ENCODE measurements at regions not wholly inside any gene's neighbourhood (a gene's known extent, or its start where the extent isn't known, plus 50 kb on each side); places are given as distances from the start of the nearest gene placed in this dataset.

DNA sequence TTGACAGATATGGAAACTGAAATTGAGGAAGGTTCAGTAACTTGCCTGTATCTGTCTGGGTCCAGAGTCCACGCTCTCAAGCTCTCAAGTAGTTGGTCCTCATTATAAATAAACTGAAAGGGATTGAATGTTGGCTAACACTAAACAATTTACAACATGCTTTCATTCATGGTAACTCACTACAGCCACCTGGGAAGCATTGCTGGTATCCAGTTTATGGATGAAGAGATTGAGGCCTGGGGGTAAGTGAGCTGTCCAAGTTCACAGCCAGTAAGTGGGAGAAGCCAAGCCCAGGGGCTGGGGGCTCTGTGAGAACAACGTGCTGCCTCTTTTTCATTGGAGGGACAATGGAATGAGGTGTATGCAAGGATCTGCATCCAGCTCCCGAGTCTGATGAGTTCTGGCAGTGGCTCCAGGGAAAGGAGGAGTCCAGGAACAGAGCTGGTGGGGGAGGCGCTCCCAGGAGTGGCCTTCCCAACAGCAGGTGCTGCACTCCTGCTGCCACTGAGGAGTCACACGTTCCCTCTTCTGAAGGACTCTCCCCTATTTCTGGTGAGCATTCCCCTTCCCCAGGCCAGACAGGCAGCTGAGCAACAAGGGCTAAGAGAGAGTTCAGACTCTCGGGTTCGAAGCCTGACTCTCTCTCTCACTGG is 175.8 kb downstream of the CSNK2A3 start:
- H3K9me2 ChIP-seq (ENCODE audit: insufficient read depth): no peaks in the 10 kb centered on the region
- POLR2A ChIA-PET: no interaction called here
- RAD21 ChIA-PET (ENCODE audit: low non-redundant PET in 1 of 2, low total read pairs in 2 of 2, uncharacterized antibody in 2 of 2, unreplicated experiment in 2 of 2): no interaction called here
- DNase-seq (ENCODE audit: low read depth, low spot score): no peak
- no peak for TF ChIP-seq EZH2 (IDR thresholded peaks at IDR 0.05)
- no peak for TF ChIP-seq CBX3 (IDR thresholded peaks at IDR 0.05; ENCODE audit: low read depth)
- no peak for TF ChIP-seq JUND (IDR thresholded peaks at IDR 0.05)
- TF ChIP-seq EZH2phosphoT487 (IDR thresholded peaks at IDR 0.05; ENCODE audit: borderline replicate concordance): no peak
- CTCF ChIA-PET: no interaction called here
- peaks cover 0 to 15% of the 10 kb centered on the region in 2 experiments; a peak in 2 of 4 replicates for H3K4me1 ChIP-seq (ENCODE audit: control insufficient read depth in 1 of 2, insufficient read depth in 2 of 2, low read length in 2 of 2)
- no peak overlapping the region for H2AFZ ChIP-seq (ENCODE audit: low read depth, low read length, poor library complexity, severe bottlenecking)
- no peaks in the 10 kb centered on the region for H3K27me3 ChIP-seq (ENCODE audit: insufficient read depth, low read length)
- H3K9me3 ChIP-seq (ENCODE audit: control insufficient read depth in 1 of 2, insufficient read depth in 1 of 2, low read depth in 1 of 2, low read length in 2 of 2): no peaks in the 10 kb centered on the region
- H3K4me2 ChIP-seq (ENCODE audit: low read length): no peak overlapping the region
- H3K27ac ChIP-seq (ENCODE audit: low read depth, low read length): no peak overlapping the region
- no peaks in the 10 kb centered on the region for H3K79me2 ChIP-seq (ENCODE audit: insufficient read depth, low read length)
- no peaks in the 10 kb centered on the region for H4K20me1 ChIP-seq (ENCODE audit: insufficient read depth)
- BruUV-seq (replicated peaks): no TSS peak
- H3K4me3 ChIP-seq (replicated peaks in 1 of 2; ENCODE audit: low read depth in 1 of 2, low read length in 2 of 2): no peak overlapping the region
- no peak overlapping the region for H3K9ac ChIP-seq (ENCODE audit: low read length)
- intact Hi-C loops (cut with micrococcal nuclease): no loop called here
- ATAC-seq: no peak
- H3K36me3 ChIP-seq (ENCODE audit: control insufficient read depth in 1 of 2, insufficient read depth in 2 of 2, low read length in 2 of 2): no peaks in the 10 kb centered on the region

GRCh38 chr11:11173316-11174025 is 179.6 kb downstream of the CSNK2A3 start:
- H3K9me3 ChIP-seq (ENCODE audit: control insufficient read depth in 1 of 2, insufficient read depth in 1 of 2, low read depth in 1 of 2, low read length in 2 of 2): no peaks in the 10 kb centered on the region
- ChIA-PET CTCF (interaction anchor here (0.7 to 1.6 kb wide), 2 partner anchors 10 to 240 kb away, joined by 3 to 5 read pairs; no protein-coding TSS in a partner anchor), POLR2A (no interaction called here), RAD21 (ENCODE audit: low non-redundant PET in 1 of 2, low total read pairs in 2 of 2, uncharacterized antibody in 2 of 2, unreplicated experiment in 2 of 2) (no interaction called here)
- no peaks in the 10 kb centered on the region for H3K27me3 ChIP-seq (ENCODE audit: insufficient read depth, low read length)
- H3K4me2 ChIP-seq (ENCODE audit: low read length): no peak overlapping the region
- H2AFZ ChIP-seq (ENCODE audit: low read depth, low read length, poor library complexity, severe bottlenecking): no peak overlapping the region
- no peak overlapping the region for H3K9ac ChIP-seq (ENCODE audit: low read length)
- no peaks in the 10 kb centered on the region for H3K79me2 ChIP-seq (ENCODE audit: insufficient read depth, low read length)
- no peak overlapping the region for H3K4me3 ChIP-seq (replicated peaks in 1 of 2; ENCODE audit: low read depth in 1 of 2, low read length in 2 of 2)
- BruUV-seq (replicated peaks): no TSS peak
- no peak overlapping the region for H3K27ac ChIP-seq (ENCODE audit: low read depth, low read length)
- H3K36me3 ChIP-seq (ENCODE audit: control insufficient read depth in 1 of 2, insufficient read depth in 2 of 2, low read length in 2 of 2): no peaks in the 10 kb centered on the region
- no peak for ATAC-seq
- no peaks in the 10 kb centered on the region for H4K20me1 ChIP-seq (ENCODE audit: insufficient read depth)
- H3K4me1 ChIP-seq (ENCODE audit: control insufficient read depth in 1 of 2, insufficient read depth in 2 of 2, low read length in 2 of 2): peaks cover 0 to 6% of the 10 kb centered on the region in 2 experiments; a peak in 1 of 4 replicates
- no peaks in the 10 kb centered on the region for H3K9me2 ChIP-seq (ENCODE audit: insufficient read depth)
- TF ChIP-seq MAX (IDR thresholded peaks at IDR 0.05): no peak
- TF ChIP-seq EZH2phosphoT487 (IDR thresholded peaks at IDR 0.05; ENCODE audit: borderline replicate concordance): no peak
- no peak for TF ChIP-seq YY1 (IDR thresholded peaks at IDR 0.05; ENCODE audit: extremely low read depth, insufficient replicate concordance, low read depth, low read length)
- no peak for TF ChIP-seq POLR2AphosphoS5 (IDR thresholded peaks at IDR 0.05; ENCODE audit: low read depth, low read length)
- TF ChIP-seq RAD21 (IDR thresholded peaks at IDR 0.05; ENCODE audit: low read depth): no peak
- TF ChIP-seq SP1 (IDR thresholded peaks at IDR 0.05; ENCODE audit: low read depth): no peak
- no peak for TF ChIP-seq JUND (IDR thresholded peaks at IDR 0.05)
- TF ChIP-seq CTCF (IDR thresholded peaks at IDR 0.05 in 2 of 3, conservative IDR thresholded peaks at IDR 0.05 in 1 of 3; ENCODE audit: borderline replicate concordance in 1 of 3, insufficient read depth in 1 of 3, low read depth in 2 of 3, low read length in 2 of 3): no peak
- no peak for TF ChIP-seq FOSL1 (IDR thresholded peaks at IDR 0.05; ENCODE audit: low read depth)
- no peak for TF ChIP-seq POLR2A (IDR thresholded peaks at IDR 0.05; ENCODE audit: borderline replicate concordance, extremely low read depth, insufficient read depth, insufficient read length)
- no peak for TF ChIP-seq SRF (IDR thresholded peaks at IDR 0.05; ENCODE audit: low read depth)
- no peak for TF ChIP-seq ZFX (IDR thresholded peaks at IDR 0.05)
- no peak for TF ChIP-seq TCF7L2 (IDR thresholded peaks at IDR 0.05; ENCODE audit: borderline replicate concordance, extremely low read depth, insufficient read depth, insufficient read length)
- TF ChIP-seq EGR1 (IDR thresholded peaks at IDR 0.05; ENCODE audit: low read depth): no peak
- intact Hi-C loops (cut with micrococcal nuclease): no loop called here
- DNase-seq (ENCODE audit: low read depth, low spot score): no peak

Data from HCT116 (cell line).